Kidney (tissue), 13 donors: ENCODE measurements at regions not wholly inside any gene's neighbourhood (a gene's known extent, or its start where the extent isn't known, plus 50 kb on each side); places are given as distances from the start of the nearest gene placed in this dataset.
A peak's percentile ranks its signal among the peaks of the same experiment; 100 is the strongest.

ENCODE experiments used
- DNase-seq, 5 donors: peaks; one replicate each; pipeline ENCODE4 v3.0.0-alpha.2; 2013 to 2020
- FAIRE-seq: peaks from 2 replicates; lab custom pipeline; 2012; peaks lifted over from hg19 to GRCh38; lab: Jason Lieb, UNC
- H3K27ac ChIP-seq, 2 donors: one replicate each; pipeline ENCODE4 v1.7.0; 2013; ENCODE audit warnings: low read depth in 2 of 2, low read length in 2 of 2, inconsistent platforms in 1 of 2
- H3K27me3 ChIP-seq: one replicate; pipeline ENCODE4 v1.7.1; 2013; ENCODE audit warnings: low read length, inconsistent platforms; ENCODE audit not compliant: control insufficient read depth, insufficient read depth
- H3K36me3 ChIP-seq, 3 donors: one replicate each; pipeline versions ENCODE4 v1.7.0 to v1.7.1; 2013; ENCODE audit warnings: low read length in 3 of 3, control low read depth in 1 of 3, inconsistent platforms in 1 of 3; ENCODE audit not compliant: insufficient read depth in 3 of 3, control insufficient read depth in 2 of 3
- H3K4me1 ChIP-seq, 3 donors: one replicate each; pipeline versions ENCODE4 v1.7.0 to v1.7.1; 2013; ENCODE audit warnings: low read length in 3 of 3, inconsistent platforms in 1 of 3, low read depth in 1 of 3; ENCODE audit not compliant: control insufficient read depth in 2 of 3, insufficient read depth in 2 of 3
- H3K4me3 ChIP-seq, 3 donors: one replicate each; pipeline versions ENCODE4 v1.7.0 to v1.8.1; 2013; ENCODE audit warnings: low read length in 3 of 3, control low read depth in 1 of 3, inconsistent platforms in 1 of 3
- H3K9ac ChIP-seq, 3 donors: one replicate each; pipeline versions ENCODE4 v1.7.0 to v1.7.1; 2013; ENCODE audit warnings: low read length in 3 of 3, control low read depth in 1 of 3, inconsistent platforms in 1 of 3
- H3K9me3 ChIP-seq, 3 donors: one replicate each; pipeline versions ENCODE4 v1.7.0 to v1.7.1; 2013; ENCODE audit warnings: low read length in 3 of 3, control low read depth in 1 of 3, inconsistent platforms in 1 of 3; ENCODE audit not compliant: control insufficient read depth in 2 of 3, insufficient read depth in 1 of 3
- intact Hi-C: fragments of 100-400 bp; cut with DNase I; formaldehyde crosslinking; loops from one replicate; pipeline ENCODE4 v1.11.1; 2022
- TF ChIP-seq, protein P1 (sequence below): IDR thresholded peaks from 3 replicates; pipeline ENCODE4 v1.5.1; 2012; ENCODE audit warnings: mild to moderate bottlenecking, moderate library complexity, borderline replicate concordance; ENCODE audit not compliant: insufficient read depth; ENCODE audit errors: extremely low read depth
- donor health status: control.
- donor health status: control.
- donor health status: control.
- donor health status: control.
- donor health status: control.
- donor health status: DM: yes; HTN: yes; CAD: no.
- donor health status: Normal renal cell carcinoma (clear cell type).

DNA sequence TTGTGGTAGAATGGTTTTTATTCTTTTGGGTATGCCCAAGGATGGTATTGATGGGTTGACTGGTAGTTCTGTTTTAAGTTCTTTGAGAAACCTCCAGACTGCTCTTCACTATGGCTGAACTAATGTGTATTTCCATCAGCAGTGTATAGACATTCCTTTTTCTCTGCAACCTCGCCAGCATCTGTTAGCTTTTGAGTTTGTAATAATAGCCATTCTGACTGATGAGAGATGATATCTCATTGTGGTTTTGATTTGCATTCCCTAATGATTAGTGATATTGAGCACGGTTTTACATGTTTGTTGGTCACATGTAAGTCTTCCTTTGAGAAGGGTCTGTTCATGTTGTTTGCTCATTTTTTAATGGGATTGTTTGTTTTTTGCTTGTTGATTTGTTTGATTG, 1348.7 kb upstream of the NXPH2 start:
- FAIRE-seq (no peak), DNase-seq (no peak)
- H3K4me1 ChIP-seq: no peaks in the 10 kb centered on the region
- no peaks in the 10 kb centered on the region for H3K27me3 ChIP-seq
- H3K4me3 ChIP-seq: no peak overlapping the region
- H3K9ac ChIP-seq: no peak overlapping the region
- H3K9me3 ChIP-seq: no peaks in the 10 kb centered on the region
- TF ChIP-seq, protein P1, sequence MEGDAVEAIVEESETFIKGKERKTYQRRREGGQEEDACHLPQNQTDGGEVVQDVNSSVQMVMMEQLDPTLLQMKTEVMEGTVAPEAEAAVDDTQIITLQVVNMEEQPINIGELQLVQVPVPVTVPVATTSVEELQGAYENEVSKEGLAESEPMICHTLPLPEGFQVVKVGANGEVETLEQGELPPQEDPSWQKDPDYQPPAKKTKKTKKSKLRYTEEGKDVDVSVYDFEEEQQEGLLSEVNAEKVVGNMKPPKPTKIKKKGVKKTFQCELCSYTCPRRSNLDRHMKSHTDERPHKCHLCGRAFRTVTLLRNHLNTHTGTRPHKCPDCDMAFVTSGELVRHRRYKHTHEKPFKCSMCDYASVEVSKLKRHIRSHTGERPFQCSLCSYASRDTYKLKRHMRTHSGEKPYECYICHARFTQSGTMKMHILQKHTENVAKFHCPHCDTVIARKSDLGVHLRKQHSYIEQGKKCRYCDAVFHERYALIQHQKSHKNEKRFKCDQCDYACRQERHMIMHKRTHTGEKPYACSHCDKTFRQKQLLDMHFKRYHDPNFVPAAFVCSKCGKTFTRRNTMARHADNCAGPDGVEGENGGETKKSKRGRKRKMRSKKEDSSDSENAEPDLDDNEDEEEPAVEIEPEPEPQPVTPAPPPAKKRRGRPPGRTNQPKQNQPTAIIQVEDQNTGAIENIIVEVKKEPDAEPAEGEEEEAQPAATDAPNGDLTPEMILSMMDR: no peak
- no peaks in the 10 kb centered on the region for H3K36me3 ChIP-seq
- H3K27ac ChIP-seq: no peak overlapping the region
- intact Hi-C loops: no loop called here

GRCh38 chr2:140122001-140122400, 1341.8 kb upstream of the NXPH2 start:
- intact Hi-C loops: no loop called here
- Histone ChIP-seq H3K27me3 (no peaks in the 10 kb centered on the region), H3K9ac (no peak overlapping the region), H3K36me3 (no peaks in the 10 kb centered on the region), H3K4me1 (peaks cover 0 to 2% (median 0%) of the 10 kb centered on the region in 3 donors), H3K9me3 (no peaks in the 10 kb centered on the region), H3K27ac (no peak overlapping the region), H3K4me3 (no peak overlapping the region)
- no peak for FAIRE-seq
- no peak for DNase-seq
- TF ChIP-seq, protein P1: no peak

DNA sequence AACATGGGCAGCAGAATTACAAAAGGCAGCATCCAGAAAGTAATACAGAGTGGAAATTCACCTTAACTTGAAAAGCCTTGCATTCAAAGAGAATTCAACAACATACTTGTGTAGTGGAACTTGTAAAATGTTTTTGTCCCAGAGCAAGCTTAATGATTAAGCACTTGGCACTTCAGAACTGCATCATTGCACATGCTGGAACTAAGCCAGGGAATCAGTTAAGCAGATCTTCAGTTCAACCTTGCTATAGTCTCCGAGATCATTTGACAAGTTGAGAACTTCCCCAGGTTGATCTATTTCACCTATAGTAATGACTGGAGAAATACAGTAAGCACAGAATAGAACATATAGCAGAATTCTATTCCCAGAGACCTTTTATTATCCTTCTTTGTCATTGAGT, 1337.2 kb upstream of the NXPH2 start:
- no peak overlapping the region for H3K27ac ChIP-seq
- peak; percentile 77 for FAIRE-seq
- no peaks in the 10 kb centered on the region for H3K9me3 ChIP-seq
- no peak overlapping the region for H3K4me3 ChIP-seq
- intact Hi-C loops: no loop called here
- TF ChIP-seq, protein P1: no peak
- no peaks in the 10 kb centered on the region for H3K36me3 ChIP-seq
- H3K27me3 ChIP-seq: no peaks in the 10 kb centered on the region
- H3K9ac ChIP-seq: no peak overlapping the region
- peak in 4 of 5 donors; percentile 43 to 94 (median 70) for DNase-seq
- H3K4me1 ChIP-seq: peaks cover 0 to 3% (median 0%) of the 10 kb centered on the region in 3 donors
